T-cell (primary cell): ENCODE measurements at regions not wholly inside any gene's neighbourhood (a gene's known extent, or its start where the extent isn't known, plus 50 kb on each side); places are given as distances from the start of the nearest gene placed in this dataset.

Experiments
- ATAC-seq, 4 experiments: fragments of 200-7000 bp in 3 of 4; fragments of 150-1000 bp in 1 of 4; cut with Tn5 transposase; replicated peaks in 1 of 4; 1 replicate in 3 of 4; 2 replicates in 1 of 4; pipeline ENCODE4 v1.10.0; 2021; ENCODE audit warnings: moderate library complexity in 3 of 4, mild to moderate bottlenecking in 2 of 4, moderate number of reproducible peaks in 1 of 4
- CTCF ChIA-PET, 2 donors: fragments of 300-600 bp; sonication (Branson Sonifier 250); formaldehyde crosslinking; loops; one replicate each; lab custom pipeline; 2022; ENCODE audit warnings: antibody characterized with exemption in 2 of 2; lab: Charles Lee
- POLR2A ChIA-PET, 2 donors: fragments of 300-600 bp; sonication (Branson Sonifier 250); formaldehyde crosslinking; loops; one replicate each; lab custom pipeline; 2022; ENCODE audit warnings: antibody characterized with exemption in 2 of 2; lab: Charles Lee
- DNase-seq, 35 experiments: peaks; one replicate each; pipeline versions ENCODE4 v3.0.0 to v3.0.0-alpha.2; 2013 to 2023
- H3K27ac ChIP-seq: one replicate; pipeline ENCODE4 v1.5.1; 2013; ENCODE audit warnings: low read length
- H3K27me3 ChIP-seq, 2 experiments: replicated peaks in 1 of 2; 1 replicate in 1 of 2; 2 replicates in 1 of 2; pipeline versions ENCODE4 v1.6.1 to v1.7.0; 2013; ENCODE audit warnings: low read length in 1 of 2, mixed read lengths in 1 of 2; ENCODE audit not compliant: control insufficient read depth in 2 of 2, insufficient read depth in 2 of 2; ENCODE audit errors: extremely low read depth in 1 of 2
- H3K36me3 ChIP-seq, 2 donors: 1 replicate in 1 of 2; 2 replicates in 1 of 2; pipeline versions ENCODE4 v1.6.1 to v1.7.0; 2013; ENCODE audit warnings: low read length in 1 of 2; ENCODE audit not compliant: control insufficient read depth in 2 of 2, insufficient read depth in 1 of 2; ENCODE audit errors: extremely low read depth in 1 of 2
- H3K4me1 ChIP-seq, 2 experiments: 1 replicate in 1 of 2; 2 replicates in 1 of 2; pipeline versions ENCODE4 v1.6.1 to v1.7.0; 2013; ENCODE audit warnings: low read length in 2 of 2, mixed read lengths in 1 of 2; ENCODE audit not compliant: insufficient read depth in 2 of 2, control insufficient read depth in 1 of 2; ENCODE audit errors: extremely low read depth in 1 of 2
- H3K4me3 ChIP-seq, 2 donors: 1 replicate in 1 of 2; 2 replicates in 1 of 2; pipeline versions ENCODE4 v1.5.1 to v1.7.0; 2013; ENCODE audit warnings: mild to moderate bottlenecking in 2 of 2, low read length in 1 of 2, moderate library complexity in 1 of 2; ENCODE audit not compliant: control insufficient read depth in 1 of 2; ENCODE audit errors: extremely low read depth in 1 of 2
- H3K9me3 ChIP-seq: 2 replicates; pipeline ENCODE4 v1.7.0; 2013
- H3K27ac Mint-ChIP-seq, 2 donors: one replicate each; pipeline ENCODE4 v1.8.0; 2020 to 2021; ENCODE audit warnings: mild to moderate bottlenecking in 2 of 2, mixed read lengths in 2 of 2
- H3K27me3 Mint-ChIP-seq, 2 donors: one replicate each; pipeline ENCODE4 v1.8.0; 2021 to 2022; ENCODE audit warnings: mixed read lengths in 2 of 2
- H3K36me3 Mint-ChIP-seq: one replicate; pipeline ENCODE4 v1.8.0; 2021; ENCODE audit warnings: mixed read lengths
- H3K4me1 Mint-ChIP-seq, 3 donors: one replicate each; pipeline ENCODE4 v1.8.0; 2020 to 2022; ENCODE audit warnings: mixed read lengths in 3 of 3, mild to moderate bottlenecking in 1 of 3
- H3K4me3 Mint-ChIP-seq, 3 donors: one replicate each; pipeline ENCODE4 v1.8.0; 2020 to 2022; ENCODE audit warnings: mild to moderate bottlenecking in 3 of 3, mixed read lengths in 3 of 3, moderate library complexity in 3 of 3
- H3K9me3 Mint-ChIP-seq, 3 donors: one replicate each; pipeline ENCODE4 v1.8.0; 2020 to 2022; ENCODE audit warnings: mixed read lengths in 3 of 3
- WGBS: methylation state at CpG from one replicate; pipeline ENCODE4 v1.1.5; 2013; ENCODE audit warnings: missing lambda C conversion rate; ENCODE audit not compliant: insufficient coverage; 5-methylcytosine and 5-hydroxymethylcytosine counted together

DNA sequence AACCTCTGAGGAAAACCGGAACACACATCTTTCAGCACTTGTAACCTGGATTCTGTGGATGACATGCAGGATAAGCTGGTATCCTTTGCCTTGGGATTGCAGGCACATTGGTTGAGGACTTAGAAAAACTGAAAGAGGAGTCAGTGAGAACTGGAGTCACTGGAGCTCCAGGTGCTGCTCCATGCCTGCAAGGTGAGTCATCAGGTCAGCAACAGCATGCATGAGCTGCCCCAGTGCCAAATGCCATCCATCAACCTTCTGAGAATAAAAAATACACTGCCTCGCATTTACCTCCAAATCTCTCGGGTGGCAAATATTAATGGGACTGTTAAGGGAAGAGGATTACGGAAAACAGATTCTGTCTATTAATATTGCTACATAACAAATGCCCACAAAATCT, 729.1 kb downstream of the NTRK3 start:
- ATAC-seq (no peak), DNase-seq (no peak)
- H3K27ac Mint-ChIP-seq = no peak overlapping the region
- no peaks in the 10 kb centered on the region for H3K36me3 ChIP-seq
- no peaks in the 10 kb centered on the region for H3K27me3 ChIP-seq
- no peak overlapping the region for H3K4me3 Mint-ChIP-seq
- H3K9me3 ChIP-seq = peaks cover 3% of the 10 kb centered on the region
- no peak overlapping the region for H3K4me3 ChIP-seq
- H3K9me3 Mint-ChIP-seq = peaks cover 0 to 4% (median 3%) of the 10 kb centered on the region in 3 donors
- POLR2A ChIA-PET = no interaction called here
- H3K4me1 Mint-ChIP-seq = no peaks in the 10 kb centered on the region
- H3K27ac ChIP-seq = no peak overlapping the region
- no peaks in the 10 kb centered on the region for H3K4me1 ChIP-seq
- no peaks in the 10 kb centered on the region for H3K27me3 Mint-ChIP-seq
- CTCF ChIA-PET = interaction anchor here in 1 of 2 donors (0.5 kb wide), 1 partner anchor 795 kb away, joined by 6 read pairs; no protein-coding TSS in a partner anchor
- WGBS = no CpG with 5 or more reads among the region's 4 CpGs
- no peaks in the 10 kb centered on the region for H3K36me3 Mint-ChIP-seq

DNA sequence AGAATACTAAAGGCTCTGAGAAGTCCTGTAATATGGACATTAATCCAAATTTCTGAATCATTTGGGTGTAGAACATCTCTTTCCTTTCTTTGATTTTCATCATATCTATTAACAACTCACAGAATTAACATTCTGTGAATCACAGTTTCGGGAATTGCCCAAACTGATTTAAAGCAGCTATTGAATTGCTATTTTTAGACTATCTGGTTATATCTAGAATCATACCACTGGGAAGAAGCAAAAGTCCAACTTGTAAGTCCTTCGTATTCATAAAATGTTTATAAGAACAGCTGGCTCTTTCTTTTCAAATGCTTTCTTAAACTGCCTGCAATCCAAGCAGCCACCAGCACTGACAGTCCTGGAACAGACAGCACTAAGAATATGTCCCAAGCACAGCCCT, 733.0 kb downstream of the NTRK3 start:
- Mint-ChIP-seq H3K27me3 (no peaks in the 10 kb centered on the region), H3K4me1 (no peaks in the 10 kb centered on the region), H3K36me3 (no peaks in the 10 kb centered on the region), H3K9me3 (peaks cover 0 to 3% (median 0%) of the 10 kb centered on the region in 3 donors), H3K27ac (no peak overlapping the region), H3K4me3 (no peak overlapping the region)
- no peaks in the 10 kb centered on the region for H3K36me3 ChIP-seq
- no peak overlapping the region for H3K27ac ChIP-seq
- H3K4me1 ChIP-seq = no peaks in the 10 kb centered on the region
- ATAC-seq (no peak), DNase-seq (no peak)
- POLR2A ChIA-PET = no interaction called here
- H3K4me3 ChIP-seq = no peak overlapping the region
- H3K27me3 ChIP-seq = no peaks in the 10 kb centered on the region
- H3K9me3 ChIP-seq = peaks cover 3% of the 10 kb centered on the region
- WGBS = 100% methylated on average over 1 of the region's 2 CpGs
- CTCF ChIA-PET = no interaction called here

DNA sequence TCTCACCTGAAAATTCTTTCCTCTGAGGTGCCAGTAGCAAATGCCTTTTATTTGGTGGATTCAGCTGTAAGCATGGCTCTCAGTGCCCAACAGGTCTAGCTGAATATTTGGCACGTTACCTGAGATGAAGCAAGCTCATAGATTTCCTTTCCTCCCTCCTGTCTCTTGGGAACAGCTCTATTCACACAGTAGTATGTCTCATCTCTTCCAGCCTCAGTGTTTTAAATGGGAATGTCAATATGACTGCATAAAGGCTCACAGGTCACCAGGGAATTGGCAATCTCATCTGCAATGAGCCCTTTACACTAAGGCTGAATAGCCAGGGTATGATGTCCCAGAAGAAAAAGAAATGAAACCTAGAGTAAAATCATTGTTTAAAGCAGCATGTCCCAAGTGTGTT, 733.5 kb downstream of the NTRK3 start:
- H3K27ac Mint-ChIP-seq = no peak overlapping the region
- no peak overlapping the region for H3K4me3 Mint-ChIP-seq
- no peaks in the 10 kb centered on the region for H3K4me1 Mint-ChIP-seq
- WGBS = no CpG with 5 or more reads among the region's 1 CpG
- Histone ChIP-seq H3K4me1 (no peaks in the 10 kb centered on the region), H3K9me3 (peaks cover 3% of the 10 kb centered on the region), H3K27ac (no peak overlapping the region), H3K4me3 (no peak overlapping the region), H3K36me3 (no peaks in the 10 kb centered on the region), H3K27me3 (no peaks in the 10 kb centered on the region)
- ChIA-PET POLR2A (no interaction called here), CTCF (no interaction called here)
- no peaks in the 10 kb centered on the region for H3K27me3 Mint-ChIP-seq
- no peaks in the 10 kb centered on the region for H3K36me3 Mint-ChIP-seq
- peaks cover 0 to 3% (median 2%) of the 10 kb centered on the region in 3 donors for H3K9me3 Mint-ChIP-seq
- DNase-seq (no peak), ATAC-seq (no peak)

DNA sequence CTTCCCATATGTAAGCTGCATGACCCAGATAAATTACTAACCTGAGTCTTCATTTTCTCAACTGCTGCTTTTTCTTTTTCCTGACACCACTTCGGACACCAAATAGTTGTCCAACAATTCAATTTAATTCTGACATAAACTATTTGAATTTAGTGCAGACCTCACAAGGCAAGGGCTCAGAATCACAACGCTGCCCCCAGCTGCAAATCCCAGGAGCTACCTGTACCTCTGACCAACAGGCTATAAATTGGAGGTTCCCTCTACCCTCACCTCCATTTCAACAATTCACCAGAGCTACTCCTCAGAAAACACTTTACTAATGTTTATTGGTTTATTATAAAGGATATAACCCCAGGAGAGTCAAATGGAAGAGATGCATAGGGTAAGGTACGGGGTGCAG, 737.6 kb downstream of the NTRK3 start:
- H3K27ac Mint-ChIP-seq = no peak overlapping the region
- H3K4me1 Mint-ChIP-seq = no peaks in the 10 kb centered on the region
- no peaks in the 10 kb centered on the region for H3K27me3 Mint-ChIP-seq
- Histone ChIP-seq H3K4me3 (no peak overlapping the region), H3K4me1 (no peaks in the 10 kb centered on the region), H3K27ac (no peak overlapping the region), H3K36me3 (no peaks in the 10 kb centered on the region), H3K9me3 (no peaks in the 10 kb centered on the region), H3K27me3 (peaks cover 0 to 3% of the 10 kb centered on the region in 2 experiments)
- ATAC-seq = no peak
- ChIA-PET CTCF (no interaction called here), POLR2A (no interaction called here)
- H3K4me3 Mint-ChIP-seq = no peak overlapping the region
- no peak for DNase-seq
- no peaks in the 10 kb centered on the region for H3K36me3 Mint-ChIP-seq
- H3K9me3 Mint-ChIP-seq = peaks cover 0 to 5% (median 0%) of the 10 kb centered on the region in 3 donors
- 71% methylated on average over 1 of the region's 3 CpGs for WGBS

DNA sequence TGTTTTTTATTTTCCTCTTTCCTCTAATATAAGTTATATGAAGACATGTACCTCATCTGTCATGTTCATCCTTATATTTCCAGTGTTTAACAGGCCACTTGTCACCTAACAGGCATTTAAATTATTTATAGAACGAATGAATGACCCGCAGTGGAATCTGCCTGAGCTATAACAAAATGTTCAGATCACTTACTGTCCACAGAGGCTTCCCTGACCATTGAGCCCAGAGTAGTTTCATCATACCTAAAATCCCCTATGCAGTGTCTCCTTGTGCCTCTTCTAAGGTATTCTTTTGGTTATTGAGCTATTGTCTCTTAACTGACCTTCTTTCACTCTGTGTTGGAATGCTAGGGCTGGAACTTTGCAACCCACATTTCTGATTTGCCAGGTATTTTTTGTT, 748.5 kb downstream of the NTRK3 start:
- Histone ChIP-seq H3K36me3 (no peaks in the 10 kb centered on the region), H3K4me3 (no peak overlapping the region), H3K9me3 (no peaks in the 10 kb centered on the region), H3K27ac (no peak overlapping the region), H3K27me3 (no peaks in the 10 kb centered on the region), H3K4me1 (no peaks in the 10 kb centered on the region)
- POLR2A ChIA-PET = no interaction called here
- peaks cover 2 to 6% of the 10 kb centered on the region in 2 donors for H3K27me3 Mint-ChIP-seq
- DNase-seq (no peak), ATAC-seq (no peak)
- H3K4me1 Mint-ChIP-seq = no peaks in the 10 kb centered on the region
- H3K4me3 Mint-ChIP-seq = no peak overlapping the region
- CTCF ChIA-PET = no interaction called here
- no peak overlapping the region for H3K27ac Mint-ChIP-seq
- peaks cover 0 to 15% (median 4%) of the 10 kb centered on the region in 3 donors for H3K9me3 Mint-ChIP-seq
- no peaks in the 10 kb centered on the region for H3K36me3 Mint-ChIP-seq
- 100% methylated on average over 1 of the region's 2 CpGs for WGBS

DNA sequence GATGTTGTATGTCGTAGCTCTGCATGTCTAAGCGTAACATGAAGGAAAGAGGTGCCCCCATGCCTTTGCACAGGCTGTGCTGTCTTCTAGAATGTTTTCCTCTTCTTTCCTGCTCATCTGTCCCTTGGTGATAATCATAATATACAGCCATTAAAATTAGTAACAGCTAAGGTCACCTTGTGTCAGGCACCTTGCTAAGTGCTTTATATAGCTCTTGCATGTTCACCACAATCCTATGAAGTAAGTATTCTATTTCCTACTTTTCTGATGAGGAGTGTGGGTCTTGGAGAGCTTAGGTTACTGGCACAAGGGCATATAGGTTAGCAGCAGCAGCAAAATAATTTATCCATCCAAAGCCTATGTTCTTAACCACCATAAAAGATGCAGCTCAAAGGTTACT, 754.4 kb downstream of the NTRK3 start:
- ChIA-PET CTCF (no interaction called here), POLR2A (no interaction called here)
- Histone ChIP-seq H3K27me3 (no peaks in the 10 kb centered on the region), H3K36me3 (no peaks in the 10 kb centered on the region), H3K27ac (no peak overlapping the region), H3K9me3 (no peaks in the 10 kb centered on the region), H3K4me3 (no peak overlapping the region), H3K4me1 (no peaks in the 10 kb centered on the region)
- H3K36me3 Mint-ChIP-seq = no peaks in the 10 kb centered on the region
- H3K27ac Mint-ChIP-seq = no peak overlapping the region
- H3K27me3 Mint-ChIP-seq = peaks cover 0 to 6% of the 10 kb centered on the region in 2 donors
- no peak for ATAC-seq
- H3K9me3 Mint-ChIP-seq = peaks cover 0 to 7% (median 0%) of the 10 kb centered on the region in 3 donors
- H3K4me1 Mint-ChIP-seq = no peaks in the 10 kb centered on the region
- H3K4me3 Mint-ChIP-seq = no peak overlapping the region
- no peak for DNase-seq
- 84% methylated on average over 2 of the region's 2 CpGs for WGBS

DNA sequence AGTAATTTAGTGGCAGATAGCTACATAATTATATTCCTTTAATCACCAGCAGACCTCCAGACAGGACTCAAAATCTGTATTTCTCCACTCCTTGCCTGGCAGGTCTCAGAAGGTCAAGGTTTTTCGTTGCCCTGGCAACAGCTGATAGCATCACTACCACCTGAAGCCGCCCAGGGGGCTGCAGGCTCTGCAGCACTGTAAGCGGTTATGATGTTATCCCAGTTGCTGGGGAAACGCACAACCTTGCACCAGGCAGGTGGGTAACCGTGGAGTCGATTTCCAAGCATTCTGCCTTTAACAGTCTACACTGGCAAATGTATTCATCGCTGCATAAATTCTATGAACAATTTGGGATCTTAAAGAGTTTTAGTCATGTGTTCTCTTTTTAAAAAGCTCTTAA, 756.3 kb downstream of the NTRK3 start:
- DNase-seq (no peak), ATAC-seq (no peak)
- peaks cover 0 to 2% of the 10 kb centered on the region in 2 donors for H3K27me3 Mint-ChIP-seq
- no peaks in the 10 kb centered on the region for H3K4me1 Mint-ChIP-seq
- WGBS = 83% methylated on average over 4 of the region's 7 CpGs
- H3K36me3 Mint-ChIP-seq = no peaks in the 10 kb centered on the region
- H3K4me1 ChIP-seq = no peaks in the 10 kb centered on the region
- H3K4me3 Mint-ChIP-seq = no peak overlapping the region
- no peak overlapping the region for H3K27ac ChIP-seq
- ChIA-PET POLR2A (no interaction called here), CTCF (no interaction called here)
- peaks cover 0 to 8% (median 0%) of the 10 kb centered on the region in 3 donors for H3K9me3 Mint-ChIP-seq
- no peaks in the 10 kb centered on the region for H3K9me3 ChIP-seq
- H3K4me3 ChIP-seq = no peak overlapping the region
- H3K27ac Mint-ChIP-seq = no peak overlapping the region
- no peaks in the 10 kb centered on the region for H3K36me3 ChIP-seq
- no peaks in the 10 kb centered on the region for H3K27me3 ChIP-seq
